DOHH2 (cell line): ENCODE measurements at regions not wholly inside any gene's neighbourhood (a gene's known extent, or its start where the extent isn't known, plus 50 kb on each side); places are given as distances from the start of the nearest gene placed in this dataset.

Experiments
- CTCF ChIP-seq: fragments of 200-600 bp; sonication (generic); IDR thresholded peaks from one replicate; pipeline ENCODE4 v1.5.1; 2014; ENCODE audit warnings: antibody characterized with exemption, mild to moderate bottlenecking, low read depth, low read length; ENCODE audit not compliant: poor library complexity, severe bottlenecking
- EZH2phosphoT487 ChIP-seq: fragments of 200-600 bp; sonication (generic); IDR thresholded peaks from 2 replicates; pipeline ENCODE4 v1.6.1; 2017; ENCODE audit warnings: borderline replicate concordance, mild to moderate bottlenecking, antibody characterized with exemption, low read length, moderate library complexity, mixed read lengths

GRCh38 chr4:162978398-162978797 lies 188.3 kb downstream of the NAF1 start:
- TF ChIP-seq EZH2phosphoT487 (no peak), CTCF (no peak)
